GM12878 (cell line): ENCODE measurements at regions not wholly inside any gene's neighbourhood (a gene's known extent, or its start where the extent isn't known, plus 50 kb on each side); places are given as distances from the start of the nearest gene placed in this dataset.

ENCODE experiments used
- ATAC-seq: fragments of 200-7000 bp; cut with Tn5 transposase; 3 replicates; pipeline ENCODE4 v1.9.1; 2020; ENCODE audit warnings: mild to moderate bottlenecking, moderate library complexity
- BruUV-seq: library from RNA; stranded (reverse); fragments of 400-500 nt; replicated peaks from 2 replicates; lab custom pipeline; 2021; lab: Mats Ljungman, UMichigan
- CTCF ChIA-PET: fragments of 300-600 bp; sonication (Branson Sonifier 250); formaldehyde crosslinking; extraction: SDS; loops from one replicate; lab custom pipeline; 2021; ENCODE audit warnings: inconsistent platforms; lab: Yijun Ruan, JAX
- POLR2A ChIA-PET: fragments of 350-600 bp; formaldehyde crosslinking; extraction: SDS; loops from one replicate; lab custom pipeline; 2021; ENCODE audit warnings: inconsistent platforms; lab: Charles Lee
- RAD21 ChIA-PET: fragments of 300-600 bp; sonication (Branson Sonifier 250); formaldehyde crosslinking; loops from one replicate; lab custom pipeline; 2023; ENCODE audit warnings: antibody characterized with exemption; ENCODE audit not compliant: unreplicated experiment; lab: Charles Lee
- SMC1A ChIA-PET: fragments of 300-600 bp; sonication (Branson Sonifier 250); formaldehyde crosslinking; loops from one replicate; lab custom pipeline; 2023; ENCODE audit not compliant: unreplicated experiment, uncharacterized antibody; lab: Charles Lee
- DNase-seq: peaks from one replicate; pipeline ENCODE4 v3.0.0-alpha.2; 2011; ENCODE audit warnings: low read depth, low spot score
- FAIRE-seq: peaks from 3 replicates; lab custom pipeline; 2011; peaks lifted over from hg19 to GRCh38; lab: Jason Lieb, UNC
- H2AFZ ChIP-seq: 2 replicates; pipeline ENCODE4 v1.6.0; 2011; ENCODE audit warnings: low read depth, low read length, control low read depth; ENCODE audit not compliant: control insufficient read depth
- H3K27ac ChIP-seq: 2 replicates; pipeline ENCODE4 v1.5.1; 2011; ENCODE audit warnings: control low read depth; ENCODE audit not compliant: control insufficient read depth, insufficient read depth
- H3K27me3 ChIP-seq, 2 experiments: replicated peaks in 1 of 2; 2 replicates each; pipeline versions ENCODE4 v1.6.0 to v1.6.1; 2011; ENCODE audit warnings: low read length in 1 of 2; ENCODE audit not compliant: control insufficient read depth in 2 of 2, insufficient read depth in 2 of 2
- H3K36me3 ChIP-seq, 2 experiments: 2 replicates each; pipeline ENCODE4 v1.5.1; 2011; ENCODE audit warnings: low read length in 1 of 2; ENCODE audit not compliant: control insufficient read depth in 2 of 2, insufficient read depth in 2 of 2
- H3K4me1 ChIP-seq: 2 replicates; pipeline ENCODE4 v1.6.1; 2011; ENCODE audit warnings: mild to moderate bottlenecking, low read length, moderate library complexity, mixed read lengths; ENCODE audit not compliant: control insufficient read depth, insufficient read depth
- H3K4me2 ChIP-seq: 2 replicates; pipeline ENCODE4 v1.6.0; 2011; ENCODE audit warnings: control low read depth; ENCODE audit not compliant: control insufficient read depth, insufficient read depth
- H3K4me3 ChIP-seq: fragments of 200-600 bp; sonication (generic); 2 replicates; pipeline ENCODE4 v1.5.1; 2016
- H3K79me2 ChIP-seq: 2 replicates; pipeline ENCODE4 v1.6.0; 2011; ENCODE audit warnings: low read length; ENCODE audit not compliant: control insufficient read depth, insufficient read depth
- H3K9ac ChIP-seq: 2 replicates; pipeline ENCODE4 v1.8.0; 2011; ENCODE audit warnings: low read length, control low read depth, mixed read lengths; ENCODE audit not compliant: control insufficient read depth, insufficient read depth
- H3K9me3 ChIP-seq: replicated peaks from 3 replicates; pipeline ENCODE4 v1.5.1; 2011; ENCODE audit warnings: mild to moderate bottlenecking, low read length; ENCODE audit not compliant: control insufficient read depth, insufficient read depth
- H4K20me1 ChIP-seq: 2 replicates; pipeline ENCODE4 v1.6.0; 2011; ENCODE audit not compliant: control insufficient read depth, insufficient read depth
- BCLAF1 ChIP-seq: fragments of 450-650 bp; IDR thresholded peaks from 2 replicates; pipeline ENCODE4 v1.6.1; 2017; ENCODE audit warnings: antibody characterized with exemption, mild to moderate bottlenecking, moderate library complexity
- DPF2 ChIP-seq: fragments of 450-650 bp; IDR thresholded peaks from 2 replicates; pipeline ENCODE4 v1.6.1; 2017; ENCODE audit warnings: mild to moderate bottlenecking
- RUNX3 ChIP-seq: IDR thresholded peaks from 2 replicates; pipeline ENCODE4 v1.6.1; 2012; ENCODE audit warnings: low read length, inconsistent platforms
- STAT3 ChIP-seq: IDR thresholded peaks from 2 replicates; pipeline ENCODE4 v1.6.1; 2011; ENCODE audit warnings: low read depth, low read length, improper control_type of control experiment
- SUPT20H ChIP-seq: IDR thresholded peaks from 2 replicates; pipeline ENCODE4 v1.6.1; 2011; ENCODE audit warnings: low read depth, mild to moderate bottlenecking, low read length, moderate library complexity, borderline replicate concordance; ENCODE audit not compliant: control insufficient read depth
- TAF1 ChIP-seq: IDR thresholded peaks from 2 replicates; pipeline ENCODE4 v1.6.1; 2011; ENCODE audit warnings: mild to moderate bottlenecking, low read depth, low read length, borderline replicate concordance
- TCF3 ChIP-seq: IDR thresholded peaks from 2 replicates; pipeline ENCODE4 v1.6.1; 2012; ENCODE audit warnings: low read depth, mild to moderate bottlenecking, low read length, borderline replicate concordance; ENCODE audit not compliant: insufficient read depth
- ZBTB11 ChIP-seq: fragments of 450-650 bp; formaldehyde crosslinking; IDR thresholded peaks from 2 replicates; pipeline ENCODE4 v1.5.0; 2022; ENCODE audit warnings: mild to moderate bottlenecking, missing genetic modification characterization
- ZSCAN29 ChIP-seq: fragments of 450-650 bp; IDR thresholded peaks from 2 replicates; pipeline ENCODE4 v1.6.1; 2017; ENCODE audit warnings: mild to moderate bottlenecking, moderate library complexity
- in situ Hi-C: fragments of 300-500 bp; cut with MboI; formaldehyde crosslinking; loops from 9 replicates; pipeline ENCODE4 v1.14.3; 2018; ENCODE audit warnings: mixed read lengths
- intact Hi-C: fragments of 100-400 bp; cut with micrococcal nuclease; formaldehyde crosslinking; loops from one replicate; pipeline ENCODE4 v1.14.2; 2022; ENCODE audit not compliant: unreplicated experiment
- TF ChIP-seq, protein P1 (sequence below): fragments of 450-650 bp; IDR thresholded peaks from 2 replicates; pipeline ENCODE4 v1.6.1; 2017; ENCODE audit warnings: mild to moderate bottlenecking, low read depth, inconsistent platforms; ENCODE audit not compliant: poor library complexity, severe bottlenecking
- TF ChIP-seq, protein P2 (sequence below): IDR thresholded peaks from 2 replicates; pipeline ENCODE4 v1.6.1; 2011; ENCODE audit warnings: borderline replicate concordance, low read depth, mild to moderate bottlenecking, moderate library complexity, mixed read lengths, low read length; ENCODE audit not compliant: insufficient read depth; ENCODE audit errors: extremely low read length
- TF ChIP-seq, protein P3 (sequence below): IDR thresholded peaks from 2 replicates; pipeline ENCODE4 v1.6.1; 2011; ENCODE audit warnings: low read depth, mild to moderate bottlenecking, low read length, moderate library complexity, borderline replicate concordance; ENCODE audit errors: extremely low read depth

DNA sequence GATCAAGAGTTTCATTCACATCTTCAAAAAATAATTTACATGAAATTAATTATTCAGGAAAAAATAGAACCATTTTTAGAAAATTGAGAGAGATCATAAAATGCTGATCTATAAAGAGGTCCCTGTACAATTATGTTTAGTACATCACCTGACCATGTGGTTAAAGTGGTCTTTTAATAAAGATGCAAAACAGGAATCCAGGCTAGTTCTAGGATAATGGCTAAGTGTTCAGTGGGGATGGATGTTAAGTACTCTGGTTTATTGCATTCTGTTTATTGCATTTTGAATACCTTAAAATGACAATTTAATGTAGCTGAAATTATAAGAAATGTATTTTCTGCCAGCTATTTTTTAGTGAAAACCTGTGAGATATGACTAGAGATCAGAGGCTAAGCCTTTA, 72.0 kb upstream of the SMC2 start:
- Histone ChIP-seq H3K9me3 (no peaks in the 10 kb centered on the region), H3K4me1 (no peaks in the 10 kb centered on the region), H3K36me3 (no peaks in the 10 kb centered on the region), H3K4me3 (no peak overlapping the region), H3K79me2 (no peaks in the 10 kb centered on the region), H2AFZ (no peak overlapping the region), H3K27ac (no peak overlapping the region), H3K27me3 (no peaks in the 10 kb centered on the region), H3K9ac (no peak overlapping the region), H4K20me1 (no peaks in the 10 kb centered on the region), H3K4me2 (no peak overlapping the region)
- FAIRE-seq = no peak
- DNase-seq = no peak
- POLR2A ChIA-PET = no interaction called here
- RAD21 ChIA-PET = no interaction called here
- in situ Hi-C loops (no loop called here), intact Hi-C loops (no loop called here)
- BruUV-seq = no TSS peak
- SMC1A ChIA-PET = no interaction called here
- CTCF ChIA-PET = no interaction called here
- no peak for ATAC-seq
- no peak for TF ChIP-seq DPF2
- TF ChIP-seq BCLAF1 = no peak
- TF ChIP-seq, protein P1, sequence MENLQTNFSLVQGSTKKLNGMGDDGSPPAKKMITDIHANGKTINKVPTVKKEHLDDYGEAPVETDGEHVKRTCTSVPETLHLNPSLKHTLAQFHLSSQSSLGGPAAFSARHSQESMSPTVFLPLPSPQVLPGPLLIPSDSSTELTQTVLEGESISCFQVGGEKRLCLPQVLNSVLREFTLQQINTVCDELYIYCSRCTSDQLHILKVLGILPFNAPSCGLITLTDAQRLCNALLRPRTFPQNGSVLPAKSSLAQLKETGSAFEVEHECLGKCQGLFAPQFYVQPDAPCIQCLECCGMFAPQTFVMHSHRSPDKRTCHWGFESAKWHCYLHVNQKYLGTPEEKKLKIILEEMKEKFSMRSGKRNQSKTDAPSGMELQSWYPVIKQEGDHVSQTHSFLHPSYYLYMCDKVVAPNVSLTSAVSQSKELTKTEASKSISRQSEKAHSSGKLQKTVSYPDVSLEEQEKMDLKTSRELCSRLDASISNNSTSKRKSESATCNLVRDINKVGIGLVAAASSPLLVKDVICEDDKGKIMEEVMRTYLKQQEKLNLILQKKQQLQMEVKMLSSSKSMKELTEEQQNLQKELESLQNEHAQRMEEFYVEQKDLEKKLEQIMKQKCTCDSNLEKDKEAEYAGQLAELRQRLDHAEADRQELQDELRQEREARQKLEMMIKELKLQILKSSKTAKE = no peak
- no peak for TF ChIP-seq STAT3
- no peak for TF ChIP-seq RUNX3
- no peak for TF ChIP-seq ZSCAN29
- TF ChIP-seq SUPT20H = no peak
- no peak for TF ChIP-seq ZBTB11 (CRISPR knock-in tag)
- TF ChIP-seq TAF1 = no peak
- TF ChIP-seq, protein P2, sequence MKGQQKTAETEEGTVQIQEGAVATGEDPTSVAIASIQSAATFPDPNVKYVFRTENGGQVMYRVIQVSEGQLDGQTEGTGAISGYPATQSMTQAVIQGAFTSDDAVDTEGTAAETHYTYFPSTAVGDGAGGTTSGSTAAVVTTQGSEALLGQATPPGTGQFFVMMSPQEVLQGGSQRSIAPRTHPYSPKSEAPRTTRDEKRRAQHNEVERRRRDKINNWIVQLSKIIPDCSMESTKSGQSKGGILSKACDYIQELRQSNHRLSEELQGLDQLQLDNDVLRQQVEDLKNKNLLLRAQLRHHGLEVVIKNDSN = no peak
- no peak for TF ChIP-seq TCF3
- TF ChIP-seq, protein P3, sequence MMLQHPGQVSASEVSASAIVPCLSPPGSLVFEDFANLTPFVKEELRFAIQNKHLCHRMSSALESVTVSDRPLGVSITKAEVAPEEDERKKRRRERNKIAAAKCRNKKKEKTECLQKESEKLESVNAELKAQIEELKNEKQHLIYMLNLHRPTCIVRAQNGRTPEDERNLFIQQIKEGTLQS = no peak
